NAMALWA (cell line): ENCODE measurements at regions not wholly inside any gene's neighbourhood (a gene's known extent, or its start where the extent isn't known, plus 50 kb on each side); places are given as distances from the start of the nearest gene placed in this dataset.

ENCODE experiments used
- DNase-seq: peaks from one replicate; pipeline ENCODE4 v3.0.0-alpha.2; 2015; ENCODE audit warnings: low spot score

GRCh38 chr4:100284129-100284880 is 94.0 kb upstream of the DDIT4L start:
- no peak for DNase-seq

GRCh38 chr4:100280807-100281206 is 90.5 kb upstream of the DDIT4L start:
- no peak for DNase-seq

GRCh38 chr4:100278567-100278966 is 88.3 kb upstream of the DDIT4L start:
- no peak for DNase-seq

GRCh38 chr4:100269446-100269845 is 79.2 kb upstream of the DDIT4L start:
- no peak for DNase-seq

- no peak for DNase-seq
Measured at GRCh38 chr4:100268789-100269188, 78.5 kb upstream of the DDIT4L start.

GRCh38 chr4:100261346-100261745 is 71.1 kb upstream of the DDIT4L start:
- no peak for DNase-seq

GRCh38 chr4:100258675-100259074 is 68.4 kb upstream of the DDIT4L start:
- DNase-seq: no peak

GRCh38 chr4:100257567-100257966 is 67.3 kb upstream of the DDIT4L start:
- DNase-seq: no peak

- DNase-seq: no peak
Measured at GRCh38 chr4:100254237-100254636, 64.0 kb upstream of the DDIT4L start.

- no peak for DNase-seq
Measured at GRCh38 chr4:100248476-100248875, 58.2 kb upstream of the DDIT4L start.

- no peak for DNase-seq
Measured at GRCh38 chr4:100246697-100247096, 56.4 kb upstream of the DDIT4L start.

- no peak for DNase-seq
Measured at GRCh38 chr4:100244347-100244746, 54.1 kb upstream of the DDIT4L start.
